GM18507 (cell line): ENCODE measurements at regions not wholly inside any gene's neighbourhood (a gene's known extent, or its start where the extent isn't known, plus 50 kb on each side); places are given as distances from the start of the nearest gene placed in this dataset.

Experiments used
- DNase-seq: peaks from one replicate; pipeline ENCODE4 v3.0.0; 2011; ENCODE audit warnings: low read depth; ENCODE audit not compliant: insufficient read length; ENCODE audit errors: extremely low spot score
- FAIRE-seq: peaks from 2 replicates; lab custom pipeline; 2011; peaks lifted over from hg19 to GRCh38; lab: Jason Lieb, UNC

GRCh38 chr3:27927882-27928281 is 205.8 kb upstream of the EOMES start:
- FAIRE-seq (no peak), DNase-seq (no peak)

- DNase-seq (no peak), FAIRE-seq (no peak)
Measured at GRCh38 chr3:27930052-27930602, 208.0 kb upstream of the EOMES start.

- DNase-seq (no peak), FAIRE-seq (no peak)
Measured at GRCh38 chr3:27935492-27935891, 213.4 kb upstream of the EOMES start.

- DNase-seq (no peak), FAIRE-seq (no peak)
Measured at GRCh38 chr3:27939521-27939920, 217.4 kb upstream of the EOMES start.

- DNase-seq (no peak), FAIRE-seq (no peak)
Measured at GRCh38 chr3:27939940-27940339, 217.8 kb upstream of the EOMES start.

GRCh38 chr3:27943106-27943505 is 221.0 kb upstream of the EOMES start:
- no peak for DNase-seq

GRCh38 chr3:27945229-27945628 is 223.1 kb upstream of the EOMES start:
- no peak for DNase-seq
- FAIRE-seq, result no peak

More at GRCh38 chr3:27943106-27943505, 221.0 kb upstream of the EOMES start:
- no peak for FAIRE-seq

GRCh38 chr3:27960133-27960532 is 238.0 kb upstream of the EOMES start:
- no peak for FAIRE-seq
- no peak for DNase-seq

GRCh38 chr3:27963519-27963918 is 241.4 kb upstream of the EOMES start:
- DNase-seq (no peak), FAIRE-seq (no peak)

- FAIRE-seq (no peak), DNase-seq (no peak)
Measured at GRCh38 chr3:27971600-27971999, 249.5 kb upstream of the EOMES start.

- FAIRE-seq (no peak), DNase-seq (no peak)
Measured at GRCh38 chr3:27976933-27977332, 254.8 kb upstream of the EOMES start.

- FAIRE-seq (no peak), DNase-seq (no peak)
Measured at GRCh38 chr3:27978440-27978839, 256.3 kb upstream of the EOMES start.

- no peak for DNase-seq
- no peak for FAIRE-seq
Measured at GRCh38 chr3:27985369-27986035, 255.9 kb upstream of the CMC1 start.

- FAIRE-seq (no peak), DNase-seq (no peak)
Measured at GRCh38 chr3:27986234-27986879, 255.1 kb upstream of the CMC1 start.

GRCh38 chr3:27990324-27990723 is 251.1 kb upstream of the CMC1 start:
- DNase-seq (no peak), FAIRE-seq (no peak)

- DNase-seq (no peak), FAIRE-seq (no peak)
Measured at GRCh38 chr3:27990837-27991236, 250.6 kb upstream of the CMC1 start.

GRCh38 chr3:27993051-27993450 is 248.4 kb upstream of the CMC1 start:
- FAIRE-seq, result no peak

GRCh38 chr3:28000608-28001007 is 240.8 kb upstream of the CMC1 start:
- FAIRE-seq (no peak), DNase-seq (no peak)

More at GRCh38 chr3:27993051-27993450, 248.4 kb upstream of the CMC1 start:
- no peak for DNase-seq

- FAIRE-seq (peak; percentile 56), DNase-seq (no peak)
Measured at GRCh38 chr3:28008235-28008634, 233.2 kb upstream of the CMC1 start.

GRCh38 chr3:28012830-28013229 is 228.6 kb upstream of the CMC1 start:
- FAIRE-seq, result no peak

GRCh38 chr3:28013864-28014473 is 227.4 kb upstream of the CMC1 start:
- DNase-seq, result no peak
- FAIRE-seq, result no peak

More at GRCh38 chr3:28012830-28013229, 228.6 kb upstream of the CMC1 start:
- DNase-seq, result no peak
